RWPE2 (cell line): ENCODE measurements at regions not wholly inside any gene's neighbourhood (a gene's known extent, or its start where the extent isn't known, plus 50 kb on each side); places are given as distances from the start of the nearest gene placed in this dataset.
A peak's percentile ranks its signal among the peaks of the same experiment; 100 is the strongest.
"Not testable (repeated sequence)": the region's sequence is repeated elsewhere in the genome, so short reads cannot be mapped to it uniquely, and the experiment has no call there.

ENCODE experiments used
- ATAC-seq: fragments of 200-7000 bp; cut with Tn5 transposase; 3 replicates; pipeline ENCODE4 v1.9.1; 2021; ENCODE audit warnings: low read depth
- DNase-seq: peaks from one replicate; pipeline ENCODE4 v3.0.0-alpha.2; 2020; ENCODE audit warnings: low spot score
- H3K27ac ChIP-seq: fragments of 450-650 bp; 2 replicates; pipeline ENCODE4 v1.5.1; 2017; ENCODE audit warnings: mild to moderate bottlenecking; ENCODE audit not compliant: poor library complexity, severe bottlenecking
- H3K27me3 ChIP-seq: fragments of 250-450 bp; sonication (Bioruptor Pico); 2 replicates; pipeline ENCODE4 v1.5.1; 2021; ENCODE audit warnings: mild to moderate bottlenecking, moderate library complexity; ENCODE audit not compliant: insufficient read depth, poor library complexity, severe bottlenecking
- H3K36me3 ChIP-seq: fragments of 250-450 bp; sonication (Bioruptor Pico); 2 replicates; pipeline ENCODE4 v1.5.1; 2020; ENCODE audit warnings: low read depth, mild to moderate bottlenecking, moderate library complexity
- H3K4me1 ChIP-seq: fragments of 250-450 bp; sonication (Bioruptor Pico); 2 replicates; pipeline ENCODE4 v1.5.1; 2021; ENCODE audit warnings: mild to moderate bottlenecking, moderate library complexity; ENCODE audit not compliant: insufficient read depth, poor library complexity, severe bottlenecking
- H3K4me3 ChIP-seq: fragments of 250-450 bp; sonication (Bioruptor Pico); 2 replicates; pipeline ENCODE4 v1.5.1; 2021; ENCODE audit warnings: mild to moderate bottlenecking, moderate library complexity; ENCODE audit not compliant: severe bottlenecking
- H3K9me3 ChIP-seq: fragments of 250-450 bp; sonication (Bioruptor Pico); 2 replicates; pipeline ENCODE4 v1.5.1; 2021; ENCODE audit warnings: mild to moderate bottlenecking, moderate library complexity; ENCODE audit not compliant: severe bottlenecking
- CTCF ChIP-seq: fragments of 450-650 bp; IDR thresholded peaks from one replicate; pipeline ENCODE4 v1.5.1; 2017; ENCODE audit warnings: mild to moderate bottlenecking, moderate library complexity; ENCODE audit not compliant: poor library complexity, severe bottlenecking

- peaks cover 29% of the 10 kb centered on the region for H3K4me1 ChIP-seq
- no peak for TF ChIP-seq CTCF
- no peak for DNase-seq
- no peaks in the 10 kb centered on the region for H3K27me3 ChIP-seq
- peak; percentile 13; the same call in 1 of the 3 replicates for ATAC-seq
- no peaks in the 10 kb centered on the region for H3K36me3 ChIP-seq
- H3K9me3 ChIP-seq, result no peaks in the 10 kb centered on the region
- no peak overlapping the region for H3K4me3 ChIP-seq
- H3K27ac ChIP-seq, result peak overlapping the region; percentile 99
Observed at GRCh38 chr2:43068631-43069517, 157.5 kb downstream of the ZFP36L2 start.

DNA sequence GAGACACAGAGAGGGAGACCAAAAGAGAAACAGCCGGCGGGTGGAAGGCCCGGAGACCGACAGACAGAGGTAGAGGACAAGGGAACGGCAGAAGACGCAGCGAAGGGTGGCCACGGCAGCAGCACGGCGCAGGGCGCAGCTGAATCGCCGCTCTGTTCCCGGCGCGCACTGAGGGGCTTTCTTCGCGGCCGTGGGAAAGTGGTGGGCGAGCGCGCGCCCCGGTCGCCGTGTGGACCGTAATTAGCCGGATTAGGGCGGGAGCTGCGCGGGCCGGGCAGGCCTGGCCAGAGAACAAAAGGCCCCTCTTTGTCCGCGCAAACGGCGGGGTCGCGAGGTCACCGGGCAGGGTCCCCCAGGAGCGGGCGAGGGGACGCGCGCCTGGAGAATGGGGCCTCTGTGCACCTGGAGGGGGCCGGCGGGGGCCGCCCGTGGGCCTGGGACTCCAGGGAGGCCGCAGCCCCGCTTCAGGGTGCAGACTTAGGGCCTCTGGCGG lies 158.3 kb downstream of the ZFP36L2 start:
- H3K9me3 ChIP-seq, result no peaks in the 10 kb centered on the region
- H3K4me1 ChIP-seq, result peaks cover 24% of the 10 kb centered on the region
- DNase-seq (no peak), ATAC-seq (no peak)
- no peak overlapping the region for H3K4me3 ChIP-seq
- TF ChIP-seq CTCF, result no peak
- peak overlapping the region; percentile 99 for H3K27ac ChIP-seq
- H3K36me3 ChIP-seq, result no peaks in the 10 kb centered on the region
- H3K27me3 ChIP-seq, result no peaks in the 10 kb centered on the region

DNA sequence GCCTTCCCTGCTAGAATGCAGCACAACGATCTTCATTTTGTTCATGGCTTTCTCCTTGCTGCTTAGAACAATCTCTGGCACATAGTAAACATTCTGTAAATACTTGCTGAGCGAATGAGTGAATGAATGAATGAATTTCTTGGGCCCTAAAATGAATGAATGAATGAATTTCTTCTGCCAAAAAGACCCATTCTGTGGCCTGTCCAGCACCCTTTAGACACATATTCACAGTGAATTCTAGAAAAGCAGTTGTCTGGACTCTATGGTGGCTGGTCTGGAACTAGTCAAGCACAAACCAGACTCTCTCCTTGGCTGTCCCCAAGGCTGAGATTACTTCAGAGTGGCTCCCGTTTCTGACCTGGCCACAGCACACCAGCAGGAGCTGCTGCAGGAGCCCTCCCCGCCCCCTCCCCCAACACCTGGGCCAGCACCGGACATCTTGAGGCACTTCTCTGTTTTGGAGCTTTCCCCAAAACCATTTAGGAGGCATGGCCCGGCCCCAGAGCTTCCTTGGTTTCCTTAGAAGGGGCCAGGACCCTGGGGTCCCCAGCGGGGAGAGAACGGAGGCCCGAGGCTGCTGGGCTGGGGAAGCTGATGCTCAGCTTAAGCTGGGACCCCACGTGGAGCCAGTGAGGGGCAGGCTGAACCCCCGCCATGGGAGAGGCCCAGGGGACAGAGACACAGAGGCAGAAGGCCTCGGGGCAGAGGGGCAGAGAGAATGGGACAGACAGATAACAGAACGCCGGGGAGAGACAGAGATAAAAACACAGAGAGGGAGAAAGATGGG lies 159.0 kb downstream of the ZFP36L2 start:
- H3K36me3 ChIP-seq, result no peaks in the 10 kb centered on the region
- no peak overlapping the region for H3K4me3 ChIP-seq
- DNase-seq (no peak), ATAC-seq (no peak)
- no peak for TF ChIP-seq CTCF
- H3K9me3 ChIP-seq, result no peaks in the 10 kb centered on the region
- no peaks in the 10 kb centered on the region for H3K27me3 ChIP-seq
- H3K27ac ChIP-seq, result peak overlapping the region; percentile 99
- H3K4me1 ChIP-seq, result peaks cover 20% of the 10 kb centered on the region

- not testable (repeated sequence) for DNase-seq, H3K9me3 ChIP-seq, ATAC-seq, H3K27me3 ChIP-seq, H3K27ac ChIP-seq, H3K4me3 ChIP-seq, H3K36me3 ChIP-seq
- H3K4me1 ChIP-seq, result peaks cover 17% of the 10 kb centered on the region
Observed at GRCh38 chr2:43066541-43067253, 159.7 kb downstream of the ZFP36L2 start.

GRCh38 chr2:43065871-43066270 lies 160.5 kb downstream of the ZFP36L2 start:
- DNase-seq, result no peak
- no peak for TF ChIP-seq CTCF
- H3K4me1 ChIP-seq, result peaks cover 17% of the 10 kb centered on the region
- H3K27ac ChIP-seq, result peak overlapping the region; percentile 15
- no peaks in the 10 kb centered on the region for H3K36me3 ChIP-seq
- peaks cover 9% of the 10 kb centered on the region for H3K9me3 ChIP-seq
- H3K4me3 ChIP-seq, result no peak overlapping the region
- ATAC-seq, result no peak
- H3K27me3 ChIP-seq, result no peaks in the 10 kb centered on the region
